ENCODE measurements at regions not wholly inside any gene's neighbourhood (a gene's known extent, or its start where the extent isn't known, plus 50 kb on each side); places are given as distances from the start of the nearest gene placed in this dataset.

- no peak for DNase-seq
- H3K4me3 ChIP-seq: no peak overlapping the region
- H3K9me3 ChIP-seq: no peaks in the 10 kb centered on the region
- no peaks in the 10 kb centered on the region for H3K27me3 ChIP-seq
- H3K4me1 ChIP-seq (ENCODE audit: insufficient read depth): no peaks in the 10 kb centered on the region
- H3K27ac ChIP-seq: no peak overlapping the region
- 58 to 70% (median 66%) methylated on average over 7 of the region's 7 CpGs for WGBS, 3 donors
- no peak for TF ChIP-seq CTCF (IDR thresholded peaks at IDR 0.05)
- H3K36me3 ChIP-seq: no peaks in the 10 kb centered on the region
- intact Hi-C loops (cut with DNase I): no loop called here
These were observed 205.2 kb upstream of the ADARB2 start for GRCh38 chr10:1942478-1942877.

- no peaks in the 10 kb centered on the region for H3K27me3 ChIP-seq
- H3K4me1 ChIP-seq (ENCODE audit: insufficient read depth): no peaks in the 10 kb centered on the region
- TF ChIP-seq CTCF (IDR thresholded peaks at IDR 0.05) (no peak), POLR2A (IDR thresholded peaks at IDR 0.05) (no peak), EP300 (IDR thresholded peaks at IDR 0.05) (no peak)
- intact Hi-C loops (cut with DNase I): no loop called here
- no peaks in the 10 kb centered on the region for H3K36me3 ChIP-seq
- no peak for DNase-seq
- 86 to 91% (median 88%) methylated on average over 17 of the region's 17 CpGs for WGBS, 3 donors
- no peak overlapping the region for H3K27ac ChIP-seq
- no peaks in the 10 kb centered on the region for H3K9me3 ChIP-seq
- H3K4me3 ChIP-seq: no peak overlapping the region
These were observed 201.7 kb upstream of the ADARB2 start for GRCh38 chr10:1939016-1939415.

GRCh38 chr10:1938317-1938716, 201.0 kb upstream of the ADARB2 start:
- 38 to 39% (median 38%) methylated on average over 7 of the region's 7 CpGs for WGBS, 3 donors

DNA sequence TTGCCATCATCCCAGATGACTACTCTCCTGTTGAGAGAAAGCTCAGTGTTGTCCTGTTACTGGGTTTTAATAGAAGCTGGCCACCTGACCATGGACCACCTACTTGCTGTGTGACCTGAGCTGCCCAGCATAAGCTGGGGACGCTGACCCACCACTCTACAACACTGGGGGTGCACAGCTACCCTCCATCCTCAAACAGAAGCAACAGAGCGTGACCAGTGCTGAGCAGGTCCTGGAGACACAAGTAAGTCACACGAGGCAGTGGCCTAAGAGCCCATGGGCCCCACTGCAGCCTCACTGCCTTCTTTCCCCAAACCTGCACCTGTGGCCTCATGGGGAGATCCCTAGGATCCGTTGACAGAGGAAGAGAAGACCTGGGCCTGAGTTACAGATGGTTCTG, 198.6 kb upstream of the ADARB2 start:
- no peaks in the 10 kb centered on the region for H3K4me1 ChIP-seq (ENCODE audit: insufficient read depth)
- 67 to 79% (median 70%) methylated on average over 4 of the region's 4 CpGs for WGBS, 3 donors
- DNase-seq: no peak

More at GRCh38 chr10:1938317-1938716, 201.0 kb upstream of the ADARB2 start:
- H3K36me3 ChIP-seq: no peaks in the 10 kb centered on the region
- H3K4me3 ChIP-seq: no peak overlapping the region
- no peaks in the 10 kb centered on the region for H3K27me3 ChIP-seq
- intact Hi-C loops (cut with DNase I): no loop called here
- no peaks in the 10 kb centered on the region for H3K9me3 ChIP-seq
- no peak for DNase-seq
- H3K4me1 ChIP-seq (ENCODE audit: insufficient read depth): no peaks in the 10 kb centered on the region
- TF ChIP-seq EP300 (IDR thresholded peaks at IDR 0.05) (no peak), POLR2A (IDR thresholded peaks at IDR 0.05) (no peak), CTCF (IDR thresholded peaks at IDR 0.05) (no peak)
- no peak overlapping the region for H3K27ac ChIP-seq

More for the DNA sequence above, 198.6 kb upstream of the ADARB2 start:
- intact Hi-C loops (cut with DNase I): no loop called here
- Histone ChIP-seq H3K27ac (no peak overlapping the region), H3K27me3 (no peaks in the 10 kb centered on the region), H3K4me3 (no peak overlapping the region), H3K9me3 (no peaks in the 10 kb centered on the region), H3K36me3 (no peaks in the 10 kb centered on the region)
- TF ChIP-seq EP300 (IDR thresholded peaks at IDR 0.05) (no peak), POLR2A (IDR thresholded peaks at IDR 0.05) (no peak), CTCF (IDR thresholded peaks at IDR 0.05) (no peak)
